ENCODE measurements at regions not wholly inside any gene's neighbourhood (a gene's known extent, or its start where the extent isn't known, plus 50 kb on each side); places are given as distances from the start of the nearest gene placed in this dataset.
"Not testable (repeated sequence)": the region's sequence is repeated elsewhere in the genome, so short reads cannot be mapped to it uniquely, and the experiment has no call there.

GRCh38 chr1:244768186-244768585 lies 67.3 kb upstream of the COX20 start:
- H3K27me3 ChIP-seq: no peaks in the 10 kb centered on the region
- H3K9me3 ChIP-seq: no peaks in the 10 kb centered on the region
- H3K36me3 ChIP-seq: no peaks in the 10 kb centered on the region
- H3K27ac ChIP-seq: no peak overlapping the region
- H3K4me3 ChIP-seq: no peak overlapping the region
- intact Hi-C loops (cut with DNase I): no loop called here
- WGBS, 3 donors: 75 to 93% (median 91%) methylated on average over 1 of the region's 1 CpG
- no peak for TF ChIP-seq POLR2A (IDR thresholded peaks at IDR 0.05)
- DNase-seq: no peak
- H3K4me1 ChIP-seq (ENCODE audit: insufficient read depth): no peaks in the 10 kb centered on the region

GRCh38 chr1:244768804-244769203 lies 66.7 kb upstream of the COX20 start:
- Histone ChIP-seq H3K4me3 (no peak overlapping the region), H3K27me3 (no peaks in the 10 kb centered on the region), H3K9me3 (no peaks in the 10 kb centered on the region), H3K27ac (no peak overlapping the region), H3K36me3 (no peaks in the 10 kb centered on the region), H3K4me1 (ENCODE audit: insufficient read depth) (no peaks in the 10 kb centered on the region)
- no peak for DNase-seq
- TF ChIP-seq POLR2A (IDR thresholded peaks at IDR 0.05): no peak
- no peak for TF ChIP-seq CTCF (IDR thresholded peaks at IDR 0.05)
- TF ChIP-seq EP300 (IDR thresholded peaks at IDR 0.05): no peak
- intact Hi-C loops (cut with DNase I): no loop called here
- WGBS, 3 donors: 91 to 94% (median 94%) methylated on average over 5 of the region's 5 CpGs

- WGBS, 3 donors: 89 to 95% (median 90%) methylated on average over 7 of the region's 7 CpGs
Measured at GRCh38 chr1:244770556-244770955, 64.9 kb upstream of the COX20 start.

GRCh38 chr1:244773513-244773912 lies 61.9 kb upstream of the COX20 start:
- no peak for DNase-seq
- H3K9me3 ChIP-seq: no peaks in the 10 kb centered on the region
- no peak overlapping the region for H3K27ac ChIP-seq
- intact Hi-C loops (cut with DNase I): no loop called here
- WGBS, 3 donors: 92 to 95% (median 92%) methylated on average over 1 of the region's 1 CpG
- no peaks in the 10 kb centered on the region for H3K4me1 ChIP-seq (ENCODE audit: insufficient read depth)
- no peaks in the 10 kb centered on the region for H3K27me3 ChIP-seq
- no peaks in the 10 kb centered on the region for H3K36me3 ChIP-seq
- no peak overlapping the region for H3K4me3 ChIP-seq
- TF ChIP-seq CTCF (IDR thresholded peaks at IDR 0.05) (no peak), POLR2A (IDR thresholded peaks at IDR 0.05) (no peak), EP300 (IDR thresholded peaks at IDR 0.05) (no peak)

More at GRCh38 chr1:244770556-244770955, 64.9 kb upstream of the COX20 start:
- H3K36me3 ChIP-seq; H3K27ac ChIP-seq; H3K4me3 ChIP-seq; H3K4me1 ChIP-seq (ENCODE audit: insufficient read depth); intact Hi-C loops (cut with DNase I); DNase-seq; H3K27me3 ChIP-seq; H3K9me3 ChIP-seq: not testable (repeated sequence)

GRCh38 chr1:244776783-244777182 lies 58.7 kb upstream of the COX20 start:
- intact Hi-C loops (cut with DNase I): not testable (repeated sequence)

GRCh38 chr1:244778344-244778743 lies 57.1 kb upstream of the COX20 start:
- Histone ChIP-seq H3K4me3 (no peak overlapping the region), H3K9me3 (no peaks in the 10 kb centered on the region), H3K4me1 (ENCODE audit: insufficient read depth) (no peaks in the 10 kb centered on the region), H3K27me3 (no peaks in the 10 kb centered on the region), H3K27ac (no peak overlapping the region), H3K36me3 (no peaks in the 10 kb centered on the region)
- DNase-seq: no peak
- TF ChIP-seq CTCF (IDR thresholded peaks at IDR 0.05) (no peak), POLR2A (IDR thresholded peaks at IDR 0.05) (no peak), EP300 (IDR thresholded peaks at IDR 0.05) (no peak)
- 1 to 11% (median 5%) methylated on average over 2 of the region's 2 CpGs for WGBS, 3 donors
- intact Hi-C loops (cut with DNase I): no loop called here

More at GRCh38 chr1:244776783-244777182, 58.7 kb upstream of the COX20 start:
- WGBS, 3 donors: 84 to 100% (median 96%) methylated on average over 1 of the region's 1 CpG
- not testable (repeated sequence) for H3K27ac ChIP-seq; H3K4me1 ChIP-seq (ENCODE audit: insufficient read depth); DNase-seq; H3K27me3 ChIP-seq; H3K36me3 ChIP-seq; H3K4me3 ChIP-seq; H3K9me3 ChIP-seq

Data from ovary (tissue), 7 donors.